Amniotic stem cell (primary cell): ENCODE measurements at regions not wholly inside any gene's neighbourhood (a gene's known extent, or its start where the extent isn't known, plus 50 kb on each side); places are given as distances from the start of the nearest gene placed in this dataset.

Experiments
- DNase-seq: peaks from one replicate; lab custom pipeline; 2025; lab: John Stamatoyannopoulos, UW

- DNase-seq, result no peak
Measured at GRCh38 chr5:67515020-67515689, 318.6 kb upstream of the CD180 start.

- no peak for DNase-seq
Measured at GRCh38 chr5:67512758-67513157, 316.2 kb upstream of the CD180 start.

GRCh38 chr5:67511911-67512310 is 315.3 kb upstream of the CD180 start:
- DNase-seq, result no peak

- DNase-seq, result no peak
Measured at GRCh38 chr5:67510204-67510603, 313.6 kb upstream of the CD180 start.

GRCh38 chr5:67509402-67510186 is 313.0 kb upstream of the CD180 start:
- no peak for DNase-seq

GRCh38 chr5:67506241-67506640 is 309.6 kb upstream of the CD180 start:
- DNase-seq, result no peak

- DNase-seq, result no peak
Measured at GRCh38 chr5:67502951-67503350, 306.4 kb upstream of the CD180 start.

GRCh38 chr5:67496051-67496450 is 299.5 kb upstream of the CD180 start:
- DNase-seq, result no peak

GRCh38 chr5:67495072-67495471 is 298.5 kb upstream of the CD180 start:
- no peak for DNase-seq

GRCh38 chr5:67494186-67494855 is 297.7 kb upstream of the CD180 start:
- DNase-seq, result no peak

GRCh38 chr5:67493676-67494075 is 297.1 kb upstream of the CD180 start:
- no peak for DNase-seq

- DNase-seq, result no peak
Measured at GRCh38 chr5:67490543-67491321, 294.1 kb upstream of the CD180 start.

- no peak for DNase-seq
Measured at GRCh38 chr5:67488885-67489284, 292.3 kb upstream of the CD180 start.

- no peak for DNase-seq
Measured at GRCh38 chr5:67487862-67488261, 291.3 kb upstream of the CD180 start.

GRCh38 chr5:67483453-67484030 is 286.9 kb upstream of the CD180 start:
- DNase-seq, result no peak

GRCh38 chr5:67481362-67481761 is 284.8 kb upstream of the CD180 start:
- no peak for DNase-seq

- no peak for DNase-seq
Measured at GRCh38 chr5:67478337-67478736, 281.7 kb upstream of the CD180 start.

- no peak for DNase-seq
Measured at GRCh38 chr5:67476995-67477394, 280.4 kb upstream of the CD180 start.

- DNase-seq, result no peak
Measured at GRCh38 chr5:67476531-67476930, 279.9 kb upstream of the CD180 start.

- DNase-seq, result no peak
Measured at GRCh38 chr5:67475489-67475888, 278.9 kb upstream of the CD180 start.

- no peak for DNase-seq
Measured at GRCh38 chr5:67474597-67475238, 278.1 kb upstream of the CD180 start.
